ENCODE measurements at regions not wholly inside any gene's neighbourhood (a gene's known extent, or its start where the extent isn't known, plus 50 kb on each side); places are given as distances from the start of the nearest gene placed in this dataset.
"Not testable (repeated sequence)": the region's sequence is repeated elsewhere in the genome, so short reads cannot be mapped to it uniquely, and the experiment has no call there.

DNA sequence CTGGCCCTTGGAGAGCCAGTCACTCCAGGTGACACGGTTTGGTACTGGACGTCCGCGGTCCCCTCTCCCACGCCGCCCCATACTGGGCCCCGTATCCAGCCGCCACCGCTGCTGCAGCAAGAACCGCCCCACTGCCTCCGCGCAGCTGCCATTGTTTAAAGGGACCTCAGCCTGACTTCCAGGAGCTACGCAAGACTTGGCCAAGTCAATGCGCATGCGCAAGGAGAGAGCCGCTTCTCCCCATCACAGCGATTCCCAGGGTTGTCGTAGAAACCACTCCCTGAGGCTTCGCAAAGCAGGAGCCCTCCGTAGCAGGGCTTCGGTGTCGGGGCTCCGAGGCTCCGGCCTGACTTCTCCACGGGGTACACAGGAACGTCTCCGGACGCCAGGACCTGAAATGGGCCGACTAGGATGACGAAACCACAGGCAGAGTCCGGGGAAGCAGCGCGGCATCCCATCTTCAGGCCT lies 606.2 kb downstream of the KCNJ18 start:
- peak; percentile 34 to 38 for ATAC-seq
- intact Hi-C loops (cut with DNase I); DNase-seq: not testable (repeated sequence)

DNA sequence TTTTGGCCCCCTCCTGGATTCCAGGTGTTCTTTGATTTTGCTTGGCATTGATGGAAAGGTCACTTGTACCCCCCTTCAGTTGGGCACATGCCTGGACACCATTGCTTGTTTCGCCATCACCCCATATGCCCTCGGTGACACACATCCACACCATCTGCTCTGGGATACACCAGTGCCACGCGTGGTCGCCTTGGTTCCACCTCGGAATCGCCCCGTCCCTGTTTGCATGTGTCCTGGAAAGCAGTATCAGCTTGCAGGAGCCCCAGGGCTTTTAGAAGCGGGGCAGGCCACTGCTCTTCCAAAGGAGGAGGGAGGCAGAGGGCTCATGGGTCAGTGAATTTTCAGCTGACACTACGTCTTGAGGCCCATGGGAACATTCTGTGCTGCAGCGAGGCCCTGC lies 607.9 kb downstream of the KCNJ18 start:
- intact Hi-C loops (cut with DNase I) = no loop called here
- DNase-seq = no peak
- no peak for ATAC-seq

DNA sequence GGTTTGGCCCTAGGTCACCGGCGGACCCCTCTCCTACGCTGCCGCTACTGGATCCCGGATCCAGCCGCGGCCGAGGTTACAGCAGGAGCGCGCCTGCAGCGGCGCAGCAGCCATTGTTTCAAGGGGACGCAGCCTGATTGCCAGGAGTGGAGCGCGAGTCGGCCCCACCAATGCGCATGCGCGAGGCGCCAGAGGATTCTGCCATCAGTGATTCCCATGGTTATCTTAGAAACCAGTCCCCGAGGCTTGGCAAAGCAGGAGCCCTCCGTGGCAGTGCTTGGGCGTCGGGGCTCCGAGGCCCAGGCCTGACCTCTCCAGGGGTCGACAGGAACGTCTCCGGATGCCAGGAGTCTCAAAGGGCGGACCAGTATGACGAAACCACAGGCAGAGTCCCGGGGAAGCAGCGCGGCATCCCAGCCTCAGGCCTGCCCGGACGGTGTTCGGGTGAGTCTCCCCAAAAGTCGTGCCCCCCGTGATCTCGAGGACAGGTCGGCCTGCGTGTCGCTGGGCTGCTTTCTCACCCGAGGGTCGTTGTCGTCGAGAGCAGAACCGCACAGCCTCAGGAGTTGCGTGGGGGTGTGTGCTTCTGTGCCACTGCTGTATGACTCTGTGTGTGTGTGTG lies 608.5 kb downstream of the KCNJ18 start:
- intact Hi-C loops (cut with DNase I) = no loop called here
- no peak for DNase-seq
- ATAC-seq = no peak

DNA sequence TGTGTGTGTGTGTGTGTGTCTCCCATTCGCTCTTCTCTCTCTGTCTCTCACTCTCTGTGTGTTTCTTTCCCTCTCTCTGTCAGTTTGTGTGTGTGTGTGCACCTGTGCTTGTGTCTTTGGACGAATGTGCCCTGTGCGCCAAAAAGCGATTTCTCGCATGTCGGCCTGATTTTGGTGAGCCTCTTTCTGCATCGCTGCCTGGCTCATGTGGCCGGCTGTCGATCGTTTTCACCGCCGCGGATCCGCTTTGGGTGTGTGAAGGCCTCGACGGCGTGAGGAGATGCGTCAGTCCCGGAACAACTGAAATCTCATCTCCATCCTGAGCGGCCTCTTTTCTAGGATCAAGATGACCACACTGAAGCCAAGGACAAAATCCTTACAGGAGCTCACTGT lies 609.0 kb downstream of the KCNJ18 start:
- intact Hi-C loops (cut with DNase I) = no loop called here
- no peak for DNase-seq
- ATAC-seq = no peak

DNA sequence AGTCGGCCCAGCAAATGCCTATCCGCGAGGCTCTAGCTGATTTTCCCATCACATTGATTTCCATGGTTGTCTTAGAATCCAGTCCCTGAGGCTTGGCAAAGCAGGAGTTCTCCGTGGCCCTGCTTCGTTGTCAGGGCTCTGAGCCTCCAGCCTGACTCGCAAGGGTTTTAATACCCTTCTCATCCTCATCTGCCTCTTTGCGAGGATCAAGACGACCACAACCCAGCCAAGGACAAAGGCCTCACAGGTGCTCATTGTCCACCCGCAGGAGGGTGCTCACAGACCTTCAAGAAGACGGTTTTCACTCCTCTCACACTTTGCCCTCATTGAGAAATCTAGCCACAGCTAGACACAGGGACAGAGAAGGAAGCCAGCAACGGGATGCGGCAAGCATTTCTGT lies 610.8 kb downstream of the KCNJ18 start:
- no peak for ATAC-seq
- DNase-seq = no peak
- intact Hi-C loops (cut with DNase I) = no loop called here

DNA sequence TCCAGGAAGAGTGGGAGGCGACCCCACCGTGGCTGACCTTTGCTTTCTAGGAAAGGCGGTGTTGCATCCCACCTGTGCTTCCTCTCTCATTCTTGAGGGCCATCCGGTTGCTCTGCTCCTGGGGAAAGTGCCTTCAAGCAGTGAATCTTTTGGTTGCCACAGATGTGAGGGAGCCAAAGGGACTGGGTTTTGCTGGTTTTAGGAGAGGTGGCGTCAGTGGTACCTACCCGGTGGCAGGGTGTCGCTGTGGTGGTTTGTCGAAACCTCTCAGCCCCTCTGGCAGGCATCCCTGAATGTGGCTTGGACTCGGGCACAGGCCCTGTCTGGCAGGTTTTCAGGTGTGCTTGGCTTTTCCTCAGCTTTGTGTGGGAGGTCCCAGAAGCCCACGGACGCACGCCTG lies 611.5 kb downstream of the KCNJ18 start:
- intact Hi-C loops (cut with DNase I) = no loop called here
- no peak for DNase-seq
- ATAC-seq = no peak

DNA sequence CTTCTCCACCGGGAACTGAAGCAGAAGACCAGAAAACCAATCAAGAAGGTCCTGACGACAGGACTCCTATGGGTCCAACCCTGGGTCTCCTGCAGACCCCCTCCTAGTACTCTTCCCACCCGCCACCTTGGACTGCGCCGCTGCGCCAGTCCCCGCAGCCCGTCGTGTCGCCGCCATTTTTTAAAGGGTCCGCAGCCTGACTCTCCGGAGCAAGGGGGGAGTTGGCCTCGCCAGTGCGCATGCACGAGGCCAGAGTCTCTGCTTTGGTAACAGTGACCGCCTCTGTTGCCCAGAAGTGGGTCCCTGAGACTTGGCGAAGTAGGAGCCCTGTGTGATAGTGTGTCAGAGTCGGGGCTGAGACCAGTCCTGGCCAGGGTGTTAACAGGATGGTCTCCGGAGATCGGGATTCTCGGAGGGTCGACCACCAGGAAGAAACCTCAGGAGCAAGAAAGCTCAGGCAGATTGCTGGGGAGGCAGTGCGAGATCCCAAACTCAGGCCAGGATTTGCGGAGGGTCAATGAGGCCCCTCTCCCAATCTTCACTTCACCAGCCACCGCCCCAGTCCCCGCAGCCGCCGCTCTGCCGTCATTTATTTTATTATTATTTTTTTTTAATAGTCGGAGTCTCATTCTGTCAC lies 612.5 kb downstream of the KCNJ18 start:
- intact Hi-C loops (cut with DNase I) = no loop called here
- DNase-seq (no peak), ATAC-seq (no peak)

DNA sequence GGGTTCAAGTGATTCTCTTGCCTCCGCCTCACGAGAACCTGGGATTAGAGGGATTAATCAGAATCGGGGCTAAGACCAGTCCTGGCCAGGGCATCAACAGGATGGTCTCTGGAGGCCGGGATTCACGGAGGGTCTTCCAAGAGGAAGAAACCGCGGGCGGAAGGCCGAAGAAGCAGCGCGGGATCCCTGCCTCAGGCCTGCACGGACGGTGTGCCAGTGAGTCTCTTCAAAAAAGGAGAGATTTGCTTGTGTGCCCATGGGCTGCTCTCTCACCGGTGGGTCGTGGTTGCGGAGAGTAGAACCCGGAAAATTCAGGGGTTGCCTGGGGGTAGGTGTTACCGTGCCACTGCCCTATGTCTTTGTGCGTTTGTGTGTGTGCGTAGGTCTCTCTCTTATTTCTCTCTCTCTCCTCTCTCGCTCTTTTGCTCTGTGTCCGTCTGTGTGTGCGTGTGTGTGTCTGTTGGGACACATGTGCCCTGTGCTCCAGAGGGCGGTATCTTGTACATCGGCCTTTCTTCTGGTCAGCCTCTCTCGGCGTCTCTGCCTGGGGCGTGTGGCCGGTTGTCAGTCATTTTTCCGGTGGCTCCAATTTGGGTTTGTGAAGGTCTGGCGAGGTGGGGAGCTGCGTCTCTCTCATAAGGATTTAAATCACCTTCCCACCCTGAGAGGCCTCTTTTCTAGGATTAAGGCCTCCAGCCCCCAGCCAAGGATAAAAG lies 613.2 kb downstream of the KCNJ18 start:
- no peak for DNase-seq
- ATAC-seq = no peak
- intact Hi-C loops (cut with DNase I) = no loop called here

DNA sequence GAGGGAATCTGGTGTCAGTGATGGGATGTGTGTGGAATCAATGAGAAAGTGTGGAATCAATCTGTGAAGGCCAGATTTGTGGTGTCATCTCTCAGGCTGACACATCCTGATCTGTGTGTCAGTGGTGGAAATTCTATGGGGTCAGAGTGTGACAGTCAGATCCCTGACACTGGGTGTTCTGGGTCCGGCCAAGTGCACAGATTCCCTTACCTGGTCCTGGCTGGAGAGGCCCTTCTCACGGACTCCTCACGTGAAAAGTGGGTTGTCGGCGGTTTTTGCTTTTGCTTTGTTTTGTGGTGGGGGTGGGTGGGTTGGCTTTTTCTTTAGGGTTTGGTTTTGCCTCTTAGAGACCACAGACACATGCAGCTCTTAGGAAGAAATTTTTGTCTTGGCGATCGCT lies 618.0 kb downstream of the KCNJ18 start:
- ATAC-seq; intact Hi-C loops (cut with DNase I); DNase-seq: not testable (repeated sequence)

DNA sequence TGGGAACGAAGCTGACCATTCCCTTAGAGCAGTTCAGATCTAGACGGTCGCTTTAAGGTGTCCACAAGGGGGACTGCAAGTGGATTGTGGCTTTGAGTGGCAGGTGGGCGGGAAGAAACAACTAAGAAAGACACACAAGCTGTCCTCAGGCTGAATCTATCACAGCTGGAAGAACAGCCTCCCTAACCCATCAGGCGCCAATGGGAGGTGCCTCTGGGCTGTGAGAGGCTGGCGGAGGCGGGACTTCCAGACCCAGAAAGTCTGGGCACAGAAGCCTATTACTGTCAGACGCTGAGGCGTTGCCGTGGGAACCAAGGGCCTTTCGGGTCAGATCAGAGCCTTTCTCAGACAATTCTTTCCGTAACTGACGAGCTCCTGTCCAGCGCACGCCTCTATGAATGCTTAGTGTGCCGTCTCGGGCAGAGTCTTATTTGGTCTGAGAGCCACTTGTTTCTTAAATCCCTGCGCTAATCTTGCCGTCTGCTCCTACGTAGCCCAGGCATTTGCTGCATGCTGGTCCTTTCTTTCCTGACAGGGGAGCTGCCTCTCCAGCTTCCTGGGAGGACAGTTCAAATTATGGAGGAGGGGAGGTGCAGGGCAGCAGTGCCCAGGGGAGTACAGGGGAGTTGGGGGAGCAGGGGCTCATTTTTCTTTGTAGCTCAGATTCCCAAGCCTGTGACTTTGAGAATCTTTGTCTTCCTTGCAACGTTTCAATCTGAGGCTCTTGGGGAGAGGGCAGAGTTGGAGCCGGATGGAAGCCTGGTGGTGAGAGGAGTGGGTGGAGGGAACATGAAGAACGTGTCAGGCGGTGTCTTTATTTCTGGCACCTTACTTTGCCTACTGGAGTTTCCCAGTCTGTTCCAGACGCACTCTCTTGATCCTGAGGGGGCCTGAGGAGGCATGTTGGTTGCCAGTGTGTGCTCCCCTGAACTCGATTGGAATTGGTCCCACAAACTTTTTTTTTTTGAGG lies 618.7 kb downstream of the KCNJ18 start:
- intact Hi-C loops (cut with DNase I) = no loop called here
- no peak for ATAC-seq
- DNase-seq = peak; percentile 81

DNA sequence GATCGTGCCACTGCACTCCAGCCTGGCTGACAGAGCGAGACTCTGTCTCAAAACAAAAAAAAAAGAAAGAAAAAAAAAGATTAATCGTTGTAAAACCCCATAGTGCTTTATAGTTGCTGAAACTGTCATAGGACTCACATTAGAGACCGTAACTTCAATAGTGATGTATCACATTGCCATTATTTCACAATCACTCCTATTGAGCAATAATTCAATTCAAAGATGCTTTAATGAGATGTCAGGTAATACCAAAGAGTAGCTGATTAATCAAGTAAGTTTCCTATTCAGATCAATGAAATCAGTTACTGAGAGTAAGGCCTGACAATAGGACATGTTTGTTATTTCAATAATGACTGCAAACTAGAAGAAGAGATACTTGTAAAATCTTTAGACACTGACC lies 628.7 kb downstream of the KCNJ18 start:
- DNase-seq; ATAC-seq; intact Hi-C loops (cut with DNase I): not testable (repeated sequence)

DNA sequence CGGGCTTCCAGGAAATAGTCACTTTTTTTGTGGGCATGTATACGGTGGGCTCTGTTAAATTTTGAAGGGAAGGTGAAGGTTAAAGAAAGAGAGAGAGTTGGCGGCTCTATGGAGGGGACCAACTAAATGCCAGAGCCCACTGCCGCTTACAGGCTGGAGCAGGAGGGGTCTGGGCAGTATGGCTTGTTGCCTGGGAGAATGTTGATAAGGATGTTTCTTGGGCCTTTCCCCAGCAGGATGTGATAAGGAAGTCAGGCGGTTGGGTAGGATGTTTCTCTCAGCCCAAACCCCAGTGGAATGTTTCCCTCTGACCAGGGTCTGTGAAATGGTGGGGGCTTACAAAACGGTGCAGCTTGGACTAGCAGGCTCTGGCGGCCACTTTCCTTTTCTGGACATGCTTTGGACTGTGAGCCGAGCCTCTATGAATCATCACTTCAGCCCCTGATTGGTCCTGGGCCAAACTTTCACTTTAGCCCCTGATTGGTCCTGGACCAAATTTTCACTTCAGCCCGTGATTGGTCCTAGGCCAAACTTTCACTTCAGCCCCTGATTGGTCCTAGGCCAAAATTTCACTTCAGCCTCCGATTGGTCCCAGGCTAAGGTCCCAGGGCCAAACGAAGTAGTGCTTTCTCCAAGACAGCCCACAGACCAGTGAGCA lies 630.7 kb downstream of the KCNJ18 start:
- DNase-seq (peak; percentile 39), ATAC-seq (peak in 1 of 2 donors; percentile 44)
- intact Hi-C loops (cut with DNase I) = not testable (repeated sequence)

DNA sequence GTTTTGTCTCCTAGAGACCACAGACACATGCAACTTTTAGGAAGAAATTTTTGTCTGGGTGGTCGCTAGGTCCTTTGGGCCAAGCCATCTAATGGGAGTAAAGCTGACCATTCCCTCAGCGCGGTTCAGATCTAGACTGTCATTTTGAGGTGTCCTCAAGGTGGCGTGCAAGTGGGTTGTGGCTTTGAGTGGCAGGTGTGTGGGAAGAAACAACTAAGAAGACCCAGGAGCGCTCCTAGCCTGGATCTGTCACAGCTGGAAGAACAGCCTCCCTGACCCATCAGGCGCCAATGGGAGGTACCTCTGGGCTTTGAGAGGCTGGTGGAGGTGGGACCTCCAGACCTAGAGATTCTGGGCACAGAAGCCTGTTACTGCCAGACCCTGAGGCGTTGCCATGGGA lies 645.1 kb downstream of the KCNJ18 start:
- DNase-seq = no peak
- no peak for ATAC-seq
- intact Hi-C loops (cut with DNase I) = no loop called here

DNA sequence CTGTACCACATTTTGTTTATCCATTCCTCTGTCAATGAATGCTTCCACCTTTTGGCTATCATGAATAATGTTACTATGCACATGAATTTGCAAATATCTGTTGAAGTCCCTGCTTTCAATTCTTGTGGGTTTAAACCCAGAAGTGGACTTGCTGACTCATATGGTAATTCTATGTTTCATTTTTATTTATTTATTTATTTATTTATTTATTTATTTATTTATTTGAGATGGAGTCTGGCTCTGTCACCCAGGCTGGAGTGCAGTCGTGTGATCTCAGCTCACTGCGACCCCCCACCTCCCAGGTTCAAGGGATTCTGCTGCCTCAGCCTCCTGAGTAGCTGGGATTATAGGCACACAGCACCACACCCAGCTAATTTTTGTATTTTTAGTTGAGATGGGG lies 664.3 kb downstream of the KCNJ18 start:
- intact Hi-C loops (cut with DNase I); ATAC-seq; DNase-seq: not testable (repeated sequence)

DNA sequence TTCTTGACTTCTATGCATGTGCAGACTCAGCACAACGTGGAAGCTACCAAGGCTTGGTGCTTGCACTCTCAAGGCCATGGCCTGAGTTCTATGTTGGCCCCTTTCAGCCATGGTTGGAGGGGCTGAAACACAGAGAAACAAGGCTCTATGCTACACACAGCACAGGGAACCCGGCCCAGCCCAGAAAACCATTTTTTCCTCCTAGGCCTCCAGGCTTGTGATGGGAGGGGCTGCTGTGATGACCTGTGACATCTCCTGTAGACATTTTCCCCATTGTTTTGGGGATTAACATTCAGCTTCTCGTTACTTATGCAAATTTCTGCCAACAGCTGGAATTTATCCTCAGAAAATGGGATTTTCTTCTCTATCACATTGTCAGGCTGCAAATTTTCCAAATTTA lies 678.7 kb downstream of the KCNJ18 start:
- DNase-seq; intact Hi-C loops (cut with DNase I); ATAC-seq: not testable (repeated sequence)

DNA sequence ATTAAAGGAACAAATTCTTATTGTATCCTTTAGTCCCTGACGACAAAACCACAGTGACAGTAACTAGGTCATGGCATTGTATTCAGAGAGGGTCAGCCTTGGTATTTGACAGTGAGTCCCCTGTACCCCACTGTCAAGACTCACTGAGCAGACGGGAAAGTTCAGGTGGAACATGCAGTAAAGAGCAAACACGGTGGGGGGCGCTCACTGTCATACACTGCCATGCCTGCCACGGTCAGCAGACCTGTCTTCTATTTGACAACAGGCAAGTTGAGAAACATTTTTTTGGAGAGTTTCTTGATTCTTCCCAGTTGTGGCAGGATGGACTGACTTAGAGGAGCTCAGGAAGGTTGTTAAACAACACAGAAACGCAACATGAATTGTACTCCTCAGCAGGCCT lies 681.6 kb downstream of the KCNJ18 start:
- no peak for DNase-seq
- intact Hi-C loops (cut with DNase I) = no loop called here
- no peak for ATAC-seq

DNA sequence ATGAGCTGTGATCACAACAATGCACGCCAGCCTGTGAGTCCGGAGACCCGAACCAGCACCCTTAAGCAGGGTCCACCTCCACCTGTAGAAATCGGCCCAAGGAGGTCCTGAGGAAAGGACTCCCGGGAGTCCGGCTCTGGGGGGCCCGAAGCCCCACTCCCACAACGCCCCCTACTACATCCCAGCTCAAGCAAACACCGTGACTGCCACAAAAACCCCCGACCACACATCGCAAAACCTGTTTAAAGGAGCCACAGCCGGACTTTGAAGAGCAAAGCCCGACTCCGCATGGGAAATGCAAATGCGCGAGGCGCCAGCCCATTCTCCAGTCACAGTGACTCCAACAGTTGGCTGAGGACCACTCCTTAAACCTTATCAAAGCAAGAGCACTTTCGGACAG lies 682.4 kb downstream of the KCNJ18 start:
- ATAC-seq = no peak
- DNase-seq = no peak
- intact Hi-C loops (cut with DNase I) = no loop called here

DNA sequence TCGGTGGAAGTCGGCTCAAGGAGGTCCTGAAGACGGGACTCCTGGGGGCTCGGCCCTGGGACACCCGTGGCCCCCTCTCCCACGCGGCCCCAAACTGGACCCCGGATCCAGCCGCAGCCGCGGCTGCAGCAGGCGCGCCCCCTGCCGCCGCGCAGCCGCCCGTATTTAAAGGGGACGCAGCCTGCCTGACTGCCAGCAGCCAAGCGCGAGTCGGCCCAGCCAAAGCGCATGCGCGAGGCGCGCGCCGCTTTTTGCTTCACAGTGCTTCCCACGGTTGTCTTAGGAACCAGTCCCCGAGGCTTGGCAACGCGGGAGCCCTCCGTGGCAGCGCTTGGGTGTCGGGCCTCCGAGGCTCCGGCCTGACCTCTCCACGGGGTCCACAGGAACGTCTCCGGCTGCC lies 684.4 kb downstream of the KCNJ18 start:
- intact Hi-C loops (cut with DNase I); ATAC-seq; DNase-seq: not testable (repeated sequence)

DNA sequence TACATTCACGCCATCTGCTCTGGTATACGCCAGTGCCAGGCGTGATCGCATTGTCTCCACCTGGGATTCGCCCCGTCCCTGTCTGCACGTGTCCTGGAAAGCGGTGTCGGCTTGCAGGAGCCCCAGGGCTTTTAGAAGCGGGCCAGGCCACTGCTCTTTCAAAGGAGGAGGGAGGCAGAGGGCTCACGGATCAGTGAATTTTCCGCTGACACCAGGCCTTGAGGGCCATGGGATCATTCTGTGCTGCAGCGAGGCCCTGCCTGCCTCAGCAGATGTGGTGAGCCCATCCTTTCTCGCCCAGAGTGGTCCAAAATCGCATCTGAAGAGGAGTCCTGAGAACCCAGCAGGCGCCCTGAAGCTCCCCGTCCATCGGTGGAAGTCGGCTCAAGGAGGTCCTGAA lies 686.4 kb downstream of the KCNJ18 start:
- DNase-seq; ATAC-seq; intact Hi-C loops (cut with DNase I): not testable (repeated sequence)
